Tibial nerve (tissue), 3 donors: ENCODE measurements at regions not wholly inside any gene's neighbourhood (a gene's known extent, or its start where the extent isn't known, plus 50 kb on each side); places are given as distances from the start of the nearest gene placed in this dataset.

Experiments
- POLR2A ChIP-seq, 2 donors: fragments of 450-650 bp; IDR thresholded peaks; one replicate each; pipeline ENCODE4 v1.6.1; 2017; ENCODE audit warnings: antibody characterized with exemption in 2 of 2, mild to moderate bottlenecking in 2 of 2, moderate library complexity in 2 of 2
- TF ChIP-seq, protein P1 (sequence below), 5 experiments: fragments of 200-600 bp in 3 of 5; fragments of 450-650 bp in 2 of 5; sonication (generic) in 3 of 5; IDR thresholded peaks; one replicate each; pipeline ENCODE4 v1.5.1; 2016 to 2019; ENCODE audit warnings: antibody characterized with exemption in 5 of 5, mild to moderate bottlenecking in 3 of 5, moderate library complexity in 2 of 5

- TF ChIP-seq, protein P1, sequence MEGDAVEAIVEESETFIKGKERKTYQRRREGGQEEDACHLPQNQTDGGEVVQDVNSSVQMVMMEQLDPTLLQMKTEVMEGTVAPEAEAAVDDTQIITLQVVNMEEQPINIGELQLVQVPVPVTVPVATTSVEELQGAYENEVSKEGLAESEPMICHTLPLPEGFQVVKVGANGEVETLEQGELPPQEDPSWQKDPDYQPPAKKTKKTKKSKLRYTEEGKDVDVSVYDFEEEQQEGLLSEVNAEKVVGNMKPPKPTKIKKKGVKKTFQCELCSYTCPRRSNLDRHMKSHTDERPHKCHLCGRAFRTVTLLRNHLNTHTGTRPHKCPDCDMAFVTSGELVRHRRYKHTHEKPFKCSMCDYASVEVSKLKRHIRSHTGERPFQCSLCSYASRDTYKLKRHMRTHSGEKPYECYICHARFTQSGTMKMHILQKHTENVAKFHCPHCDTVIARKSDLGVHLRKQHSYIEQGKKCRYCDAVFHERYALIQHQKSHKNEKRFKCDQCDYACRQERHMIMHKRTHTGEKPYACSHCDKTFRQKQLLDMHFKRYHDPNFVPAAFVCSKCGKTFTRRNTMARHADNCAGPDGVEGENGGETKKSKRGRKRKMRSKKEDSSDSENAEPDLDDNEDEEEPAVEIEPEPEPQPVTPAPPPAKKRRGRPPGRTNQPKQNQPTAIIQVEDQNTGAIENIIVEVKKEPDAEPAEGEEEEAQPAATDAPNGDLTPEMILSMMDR (IDR thresholded peaks at IDR 0.05): no peak
- no peak for TF ChIP-seq POLR2A (IDR thresholded peaks at IDR 0.05)
Observed at GRCh38 chr14:106874350-106874749, 1348.0 kb downstream of the TMEM121 start.
